CD4-positive, alpha-beta T cell treated with Interleukin-6 at 100 ng/mL for 8 hours (primary cell): ENCODE measurements at regions not wholly inside any gene's neighbourhood (a gene's known extent, or its start where the extent isn't known, plus 50 kb on each side); places are given as distances from the start of the nearest gene placed in this dataset.
"Not testable (repeated sequence)": the region's sequence is repeated elsewhere in the genome, so short reads cannot be mapped to it uniquely, and the experiment has no call there.

ENCODE experiments used
- DNase-seq: peaks from one replicate; pipeline ENCODE4 v3.0.0-alpha.2; 2020; ENCODE audit warnings: mixed read lengths, low spot score

DNA sequence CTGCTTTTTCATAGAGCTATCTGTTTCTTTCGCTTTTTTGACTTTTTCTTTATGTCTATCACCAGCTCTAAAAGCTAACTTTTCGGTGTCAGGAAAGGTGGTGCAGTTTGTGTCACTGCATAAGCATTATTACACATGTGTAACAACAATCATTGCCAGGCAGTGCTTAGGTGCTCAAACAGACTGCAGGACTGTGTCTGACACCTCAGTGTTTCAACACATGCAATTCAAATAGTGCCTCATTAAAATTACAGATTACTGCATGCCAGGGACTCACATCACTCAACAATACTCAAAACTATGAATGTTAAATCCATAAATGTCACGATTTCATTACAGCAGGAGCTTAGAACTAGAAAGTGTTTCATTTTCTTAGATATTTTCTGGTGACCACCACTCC is 265.3 kb upstream of the SMIM30 start:
- no peak for DNase-seq

DNA sequence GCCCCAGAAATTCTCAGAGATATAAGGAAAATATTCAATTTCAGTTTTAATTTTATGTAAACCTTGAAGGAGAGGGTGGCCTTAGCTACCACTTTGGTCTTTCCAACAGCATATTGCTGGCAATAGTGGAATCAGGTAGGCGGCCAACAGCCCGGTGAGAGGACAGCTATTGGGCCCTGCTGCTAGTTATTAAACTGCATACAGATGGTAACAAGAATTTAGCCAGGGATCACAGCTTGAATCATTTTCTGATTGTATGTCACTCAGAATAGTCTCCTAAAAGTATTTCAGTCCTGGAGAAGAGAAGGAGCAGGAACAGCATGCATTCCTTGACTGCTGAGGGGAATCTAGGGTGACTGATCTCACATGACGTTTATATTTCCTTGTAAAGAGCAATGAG is 261.4 kb upstream of the SMIM30 start:
- no peak for DNase-seq

DNA sequence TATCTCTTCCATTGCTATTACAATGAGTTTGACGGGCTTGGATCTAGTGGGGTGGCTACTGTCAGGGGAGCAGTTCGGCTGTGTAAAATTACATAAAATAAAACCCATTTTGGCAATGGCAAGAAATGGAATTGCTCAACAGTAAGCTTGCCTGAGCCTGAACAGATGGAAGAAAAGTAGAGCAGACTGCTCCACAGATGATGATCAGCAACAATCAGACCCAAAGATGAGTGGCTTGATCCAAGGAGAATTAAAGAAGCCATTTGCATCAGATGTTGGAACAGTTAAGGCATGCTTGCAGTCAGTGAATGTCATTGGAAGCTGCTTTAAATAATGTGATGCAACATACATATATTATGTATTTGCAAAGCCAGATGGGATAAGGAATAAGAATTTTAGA is 256.6 kb upstream of the SMIM30 start:
- no peak for DNase-seq

DNA sequence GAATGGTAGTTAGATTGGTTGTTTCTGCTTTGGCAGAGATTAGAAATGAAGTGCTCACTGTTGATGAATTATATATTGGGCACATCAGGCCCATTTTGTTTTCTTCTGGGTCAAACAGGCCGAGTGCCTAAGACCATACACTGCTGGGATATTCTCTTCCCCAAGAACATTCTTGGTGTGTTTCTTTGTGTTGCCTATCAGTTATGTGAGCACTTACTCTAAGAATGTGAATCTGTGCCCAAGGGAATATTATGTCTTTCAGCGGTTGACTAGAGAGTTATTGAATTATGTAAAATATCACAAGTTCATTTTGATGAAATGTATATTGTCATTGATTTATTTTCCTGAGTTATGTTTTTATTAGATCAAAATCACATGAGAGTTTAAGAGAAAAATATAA is 255.5 kb upstream of the SMIM30 start:
- DNase-seq, result no peak

DNA sequence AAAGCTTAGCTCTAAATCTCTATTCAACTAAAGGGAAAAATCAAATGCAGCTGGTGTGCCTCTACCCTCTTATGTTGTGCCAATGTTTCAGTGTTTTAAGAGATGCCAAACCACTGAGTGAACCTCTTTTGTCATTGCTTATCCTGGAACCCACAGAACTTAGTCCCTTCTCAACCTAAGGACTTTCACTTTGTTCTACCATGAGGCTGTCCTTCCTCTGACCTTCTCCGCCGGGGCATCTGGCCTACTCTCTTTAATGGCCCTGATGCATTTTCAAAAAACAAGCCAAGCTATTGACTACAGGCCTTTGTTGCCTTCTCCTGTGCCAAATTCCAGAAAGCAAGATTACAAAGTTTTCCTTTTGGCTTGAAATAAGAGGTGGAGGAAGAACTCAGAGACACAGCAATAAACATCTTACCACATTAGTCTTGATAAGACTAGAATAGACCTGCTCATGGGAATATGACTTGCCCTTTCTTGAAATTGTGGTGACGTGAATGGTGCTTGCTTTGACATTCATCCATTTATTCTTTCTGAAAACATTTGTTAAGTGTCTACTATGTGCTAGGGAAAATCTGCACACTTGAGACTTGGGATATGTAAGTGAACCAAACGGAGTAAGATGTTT is 253.2 kb upstream of the SMIM30 start:
- DNase-seq, result no peak

DNA sequence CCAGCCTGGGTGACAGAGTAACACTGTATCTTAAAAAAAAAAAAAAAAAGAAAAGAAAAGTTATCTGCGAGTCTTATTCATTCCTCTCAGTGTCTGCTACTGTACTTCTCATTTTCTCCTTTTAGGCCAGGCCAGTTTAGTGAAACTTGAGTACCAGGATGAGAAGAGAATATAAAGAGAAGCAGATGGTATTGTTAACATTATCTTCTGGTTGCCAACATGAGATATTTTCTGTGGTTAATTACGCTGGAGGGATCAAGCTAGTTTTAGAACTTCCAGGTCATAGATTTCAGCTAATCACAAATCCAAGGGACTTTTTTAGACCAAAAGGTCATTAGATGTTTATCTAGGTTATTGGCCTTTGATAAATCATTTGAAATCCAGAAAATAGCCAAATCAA is 252.6 kb upstream of the SMIM30 start:
- DNase-seq, result no peak

DNA sequence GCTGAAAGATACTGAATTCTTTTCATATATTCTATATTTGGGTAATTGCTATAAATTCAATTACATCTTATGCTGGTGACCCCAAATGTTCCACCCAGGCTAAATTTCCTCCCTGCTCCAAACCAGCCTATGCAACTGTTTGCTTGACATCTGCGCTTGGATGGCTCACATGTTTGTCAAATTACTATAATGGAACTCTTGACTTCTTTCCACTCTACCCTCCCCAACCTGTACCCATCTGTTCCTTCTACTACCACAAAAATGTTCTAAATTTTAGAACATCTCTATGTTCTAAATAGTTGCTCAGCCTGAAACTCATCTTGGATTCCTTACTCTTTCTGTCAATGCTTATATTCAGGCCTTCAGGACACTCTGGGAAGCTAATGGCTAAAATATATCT is 249.9 kb upstream of the SMIM30 start:
- no peak for DNase-seq

DNA sequence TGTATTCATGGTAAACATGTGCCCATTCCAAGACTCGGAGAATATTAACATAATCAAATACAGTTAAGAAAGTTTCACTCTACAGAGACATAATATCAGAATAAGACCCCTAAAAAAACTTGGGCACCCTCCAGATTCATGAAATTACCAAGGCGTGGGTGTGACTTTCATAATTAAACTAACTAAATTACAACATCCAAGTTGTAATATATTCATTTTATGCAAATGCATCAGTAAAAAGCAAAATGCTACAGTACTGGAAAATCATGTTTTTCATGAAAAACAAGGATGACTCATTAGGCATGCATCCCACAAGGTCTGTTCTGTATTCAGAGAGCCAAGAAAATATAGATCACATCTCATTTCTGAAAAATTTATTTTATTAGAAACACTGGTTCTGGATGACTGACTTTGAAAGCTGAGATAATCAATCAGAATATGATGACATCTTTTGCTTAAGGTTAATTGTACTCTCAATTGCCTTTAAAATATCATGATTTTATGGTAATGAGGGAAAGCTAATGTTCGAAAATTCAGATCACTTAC is 248.8 kb upstream of the SMIM30 start:
- DNase-seq, result no peak

DNA sequence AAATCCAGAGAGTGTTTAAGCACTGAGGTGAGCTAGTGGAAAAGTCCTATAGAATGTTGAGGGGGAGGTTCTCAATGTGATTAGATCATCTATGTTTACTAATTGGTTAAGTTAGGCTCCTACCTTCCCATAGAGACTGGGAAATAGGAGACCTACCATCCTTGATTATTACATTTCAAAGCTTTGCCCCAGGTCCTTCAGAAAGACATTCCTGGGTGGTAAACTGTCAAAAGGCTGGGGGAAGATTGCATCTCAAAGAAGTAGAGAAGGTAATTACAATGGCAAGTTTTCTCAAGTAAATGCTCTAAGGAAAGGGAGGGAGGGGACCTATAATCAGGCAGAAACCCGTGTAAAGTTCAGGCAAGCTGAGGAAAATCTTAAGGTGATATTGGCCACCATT is 247.8 kb upstream of the SMIM30 start:
- DNase-seq, result no peak

DNA sequence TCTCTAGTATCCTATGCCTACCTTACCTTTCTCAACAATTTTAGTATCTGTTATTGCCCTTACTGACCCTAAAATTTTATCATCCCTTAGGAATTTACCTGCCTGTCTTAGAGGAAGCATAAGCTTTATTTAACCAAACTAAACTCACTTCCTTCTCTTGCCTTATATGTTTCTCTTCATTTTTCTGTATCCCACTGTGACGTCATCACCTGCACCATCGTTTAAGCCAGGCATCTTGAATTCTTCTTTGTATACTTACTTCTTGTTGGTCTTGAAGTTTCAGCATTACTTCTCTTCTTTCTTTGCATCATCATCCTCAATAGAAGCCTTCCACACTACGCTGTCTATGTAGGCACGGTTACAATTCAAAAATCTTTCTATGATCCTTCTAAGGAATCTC is 231.0 kb upstream of the SMIM30 start:
- DNase-seq, result no peak

DNA sequence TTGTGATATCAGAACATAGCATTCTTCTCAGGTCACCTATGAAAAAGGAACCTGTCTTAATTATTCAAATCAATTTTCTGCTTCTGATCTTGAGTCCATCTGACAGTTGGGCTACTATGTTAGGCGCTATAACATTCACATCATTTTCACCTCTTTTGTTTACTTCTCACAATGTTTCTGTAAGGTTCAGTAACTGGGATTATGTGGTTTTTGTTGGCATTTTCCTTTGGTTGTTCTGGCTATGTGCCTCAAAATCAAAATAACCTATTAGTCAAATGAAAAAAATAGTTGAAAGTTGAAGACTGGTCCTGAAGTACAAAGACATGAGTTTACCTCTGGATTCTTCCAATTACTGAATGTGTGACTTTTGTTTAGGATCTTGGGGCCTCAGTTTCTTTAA is 221.3 kb upstream of the SMIM30 start:
- no peak for DNase-seq

DNA sequence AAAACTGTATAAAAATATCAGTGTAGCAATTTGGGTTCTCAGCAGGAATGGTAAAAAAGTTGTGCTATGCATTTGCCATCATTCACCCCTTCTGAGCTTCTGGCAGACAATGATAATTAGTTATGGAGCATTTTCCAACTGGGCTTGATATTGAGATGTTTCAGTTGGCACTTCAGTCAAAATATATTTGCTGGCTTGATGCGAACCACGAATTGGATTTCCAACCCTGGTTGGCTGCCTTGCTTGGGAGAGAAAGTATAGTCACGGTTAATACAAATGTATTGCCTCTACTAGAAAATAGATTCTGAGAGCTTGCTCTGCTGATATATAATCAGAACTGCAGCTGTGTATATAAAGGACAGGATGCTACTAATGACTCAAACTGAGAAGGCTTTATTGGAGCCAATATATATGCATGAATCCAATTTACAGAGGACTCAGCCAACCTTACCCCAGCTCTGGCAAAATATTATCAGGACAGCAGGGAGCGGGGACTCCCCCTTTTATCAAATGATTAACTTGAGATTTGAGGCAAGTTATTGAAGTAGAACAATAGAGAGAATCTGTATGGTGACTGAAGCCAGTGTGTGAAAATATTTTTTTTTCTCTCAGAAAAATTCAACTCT is 219.8 kb upstream of the SMIM30 start:
- no peak for DNase-seq

DNA sequence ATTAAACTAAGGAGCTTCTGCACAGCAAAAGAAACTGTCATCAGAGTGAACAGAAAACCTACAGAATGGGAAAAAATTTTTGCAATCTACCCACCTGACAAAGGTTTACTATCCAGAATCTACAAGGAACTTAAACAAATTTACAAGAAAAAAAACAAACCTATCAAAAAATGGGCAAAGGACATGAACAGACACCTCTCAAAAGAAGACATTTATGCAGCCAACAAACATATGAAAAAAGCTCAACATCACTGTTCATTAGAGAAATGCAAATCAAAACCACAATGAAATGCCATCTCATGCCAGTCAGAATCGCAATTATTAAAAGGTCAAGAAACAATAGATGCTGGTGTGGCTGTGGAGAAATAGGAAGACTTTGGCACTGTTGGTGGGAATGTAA is 218.5 kb upstream of the SMIM30 start:
- DNase-seq, result not testable (repeated sequence)

DNA sequence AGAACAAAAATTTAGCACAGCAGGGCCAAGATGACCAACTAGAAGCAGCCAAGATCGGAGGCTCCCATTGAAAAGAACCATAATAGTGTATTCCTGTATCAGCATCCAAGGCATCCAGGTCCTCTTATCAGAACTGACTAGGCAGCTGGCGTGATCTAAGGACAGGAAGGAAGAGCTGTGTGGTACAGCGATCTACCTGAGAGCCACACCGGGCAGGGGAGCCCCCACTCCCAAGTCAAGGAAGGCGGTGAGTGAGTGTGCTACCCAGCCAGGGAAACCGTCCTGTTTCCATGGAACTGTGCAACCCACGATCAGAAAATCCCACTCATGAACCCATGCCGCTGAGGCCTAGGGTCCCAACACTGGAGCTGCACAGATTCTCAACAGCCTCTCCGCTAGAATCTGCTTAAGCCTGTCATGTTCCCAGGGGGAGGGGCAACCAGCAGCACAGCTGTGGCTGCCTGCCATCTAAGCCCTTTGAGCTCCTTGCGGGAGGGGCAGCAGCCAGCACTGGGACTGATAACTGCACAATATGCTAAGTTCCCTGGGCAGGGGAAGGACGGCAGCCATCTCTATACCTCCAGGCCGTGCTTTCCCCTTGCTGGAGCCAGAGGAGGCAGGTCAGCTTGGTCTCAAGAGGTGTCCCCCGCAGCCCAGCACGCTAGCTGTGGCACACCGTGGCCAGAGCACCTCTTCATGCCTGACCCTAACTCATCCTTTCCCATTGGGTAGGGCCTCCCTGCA is 213.0 kb upstream of the SMIM30 start:
- DNase-seq, result no peak

DNA sequence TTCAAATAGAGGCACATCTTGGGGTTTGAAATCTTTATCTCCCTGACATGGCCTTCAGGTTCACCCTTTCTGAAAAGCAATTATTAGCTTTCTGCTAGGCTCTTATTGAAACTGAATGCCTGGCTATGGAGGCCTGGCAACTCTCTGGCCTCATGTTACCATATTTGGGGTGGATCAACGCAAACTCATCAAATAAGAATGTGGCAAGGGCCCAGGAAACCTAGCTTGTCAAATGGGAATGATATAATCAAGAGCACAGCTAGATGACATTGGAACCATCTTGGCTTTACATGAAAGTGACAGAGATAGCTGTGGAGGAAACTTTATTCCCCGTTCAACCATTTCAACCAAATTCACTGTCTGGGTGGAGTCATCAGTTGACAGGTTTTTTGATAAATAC is 202.8 kb upstream of the SMIM30 start:
- no peak for DNase-seq

DNA sequence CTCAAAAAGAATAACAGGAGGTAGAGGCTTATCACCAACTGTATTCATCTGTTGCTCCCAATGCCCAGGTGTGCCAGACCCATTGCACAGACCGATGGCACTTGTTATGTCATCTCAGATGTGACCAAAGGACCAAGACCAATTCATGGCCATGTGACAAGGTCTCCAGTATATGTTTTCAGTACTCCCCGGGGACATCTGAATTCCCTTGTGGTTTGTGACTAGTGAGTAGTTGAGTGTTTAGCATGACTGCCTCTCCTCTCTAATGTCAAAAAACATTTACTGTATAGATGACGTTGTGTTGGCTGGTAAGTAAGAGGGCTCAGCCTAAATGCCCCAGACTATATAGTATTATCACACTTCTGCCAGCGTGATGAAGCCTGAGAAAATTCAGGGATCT is 202.1 kb upstream of the SMIM30 start:
- DNase-seq, result no peak

DNA sequence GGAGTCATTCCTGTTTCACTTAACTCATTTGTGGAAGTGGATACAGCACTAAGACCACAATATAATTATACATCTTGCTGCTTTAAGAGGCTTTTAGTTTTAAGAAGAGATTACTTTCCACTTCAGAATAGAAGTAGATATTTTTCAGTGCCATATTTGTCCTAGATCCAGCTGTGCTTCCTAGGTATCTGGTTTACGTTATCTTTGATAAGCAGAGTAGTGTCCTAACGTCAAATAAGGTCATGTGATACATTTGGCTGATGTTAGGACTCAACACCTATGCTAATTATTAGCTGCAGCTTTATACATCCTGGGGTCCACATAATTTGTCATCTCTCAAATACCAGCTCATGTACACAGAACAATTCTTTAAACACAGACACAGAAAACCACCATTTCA is 196.2 kb upstream of the SMIM30 start:
- DNase-seq, result no peak

DNA sequence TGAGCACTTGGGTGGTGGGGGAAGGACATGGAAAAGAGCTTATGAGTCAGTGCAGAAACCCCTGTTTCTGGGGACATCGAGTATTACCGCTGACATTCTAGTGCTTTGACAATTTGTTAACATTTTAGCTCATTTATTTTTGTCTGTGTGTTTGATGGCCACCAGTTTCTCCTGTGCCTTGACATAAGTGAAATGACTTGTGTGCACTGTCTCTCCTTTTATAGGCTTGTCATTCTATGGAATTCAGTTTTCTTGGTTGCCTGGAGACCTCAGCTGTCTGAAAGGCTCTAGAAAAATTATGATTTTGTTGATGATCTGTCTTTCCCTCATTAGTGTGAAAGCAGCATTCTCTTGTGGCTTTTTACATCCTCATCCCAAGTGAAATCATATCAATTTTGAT is 190.0 kb upstream of the SMIM30 start:
- DNase-seq, result no peak

DNA sequence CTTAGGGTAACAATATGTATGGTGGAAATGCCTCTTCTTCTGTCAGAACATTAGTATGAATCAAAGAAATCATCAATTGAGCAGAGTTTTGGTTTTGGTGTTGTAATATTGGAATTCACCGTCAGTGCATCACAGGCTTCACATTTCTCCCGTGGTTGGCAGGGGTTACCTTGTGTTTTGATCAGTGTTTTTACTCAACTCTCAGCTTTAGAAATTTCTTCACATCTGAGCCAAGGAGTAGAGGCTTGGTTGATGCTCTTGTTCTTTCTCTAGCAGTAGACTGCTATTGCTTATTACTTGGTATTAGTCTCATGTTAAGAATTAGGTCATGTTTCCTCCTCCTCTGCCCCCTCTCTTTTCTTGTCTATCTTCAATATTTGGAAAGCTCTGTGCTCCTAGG is 188.8 kb upstream of the SMIM30 start:
- no peak for DNase-seq

DNA sequence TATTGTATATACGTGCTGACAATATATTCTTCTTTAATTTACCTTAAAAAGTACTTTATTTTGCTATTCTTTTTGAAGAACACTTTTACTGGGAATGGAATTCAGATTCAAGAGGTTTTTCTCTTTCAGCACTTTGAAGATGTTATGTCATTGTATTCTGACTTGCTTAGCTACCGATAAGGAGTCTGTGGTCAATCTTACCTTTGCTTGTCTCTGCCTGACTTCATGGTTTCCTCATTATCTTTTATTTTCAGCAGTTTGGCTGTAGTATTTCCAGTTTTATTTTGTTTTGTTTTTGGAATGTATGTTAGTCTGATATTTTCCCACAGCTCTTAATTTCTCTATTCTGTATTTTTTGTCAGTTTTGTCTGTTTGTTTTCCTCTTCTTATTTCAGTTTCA is 187.9 kb upstream of the SMIM30 start:
- DNase-seq, result no peak

DNA sequence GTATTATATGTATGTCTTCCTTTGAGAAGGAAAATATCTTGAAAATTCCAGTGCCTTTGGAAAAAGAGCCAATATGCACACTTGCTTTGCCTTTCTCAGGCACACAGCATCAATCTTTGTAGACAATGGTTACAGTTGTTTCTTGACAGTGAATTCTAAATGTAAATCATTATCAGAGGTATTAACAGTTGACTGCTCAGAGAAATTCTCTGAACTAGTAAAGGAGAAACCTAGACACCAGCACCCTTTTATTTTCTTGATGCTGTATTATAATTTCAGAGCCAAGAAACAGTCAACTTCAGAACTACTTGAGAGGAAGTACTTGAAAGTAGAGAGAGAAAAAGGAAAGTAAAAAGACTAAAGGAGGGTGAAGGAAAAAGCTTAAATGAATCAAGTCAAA is 185.8 kb upstream of the SMIM30 start:
- DNase-seq, result no peak

DNA sequence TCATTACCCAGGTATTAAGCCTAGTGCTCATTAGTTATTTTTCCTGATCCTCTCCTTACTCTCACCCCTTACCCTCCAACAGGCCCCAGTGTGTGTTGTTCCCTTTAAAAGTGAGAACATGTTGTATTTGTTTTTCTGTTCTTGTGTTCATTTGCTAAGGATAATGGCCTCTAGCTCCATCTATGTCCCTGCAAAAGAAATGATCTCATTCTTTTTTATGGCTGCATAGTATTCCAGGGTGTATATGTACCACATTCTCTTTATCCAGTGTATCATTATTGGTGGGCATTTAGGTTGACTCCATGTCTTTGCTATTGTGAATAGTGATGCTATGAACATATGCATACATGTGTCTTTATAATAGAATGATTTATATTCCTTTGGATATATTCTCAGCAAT is 185.0 kb upstream of the SMIM30 start:
- not testable (repeated sequence) for DNase-seq

DNA sequence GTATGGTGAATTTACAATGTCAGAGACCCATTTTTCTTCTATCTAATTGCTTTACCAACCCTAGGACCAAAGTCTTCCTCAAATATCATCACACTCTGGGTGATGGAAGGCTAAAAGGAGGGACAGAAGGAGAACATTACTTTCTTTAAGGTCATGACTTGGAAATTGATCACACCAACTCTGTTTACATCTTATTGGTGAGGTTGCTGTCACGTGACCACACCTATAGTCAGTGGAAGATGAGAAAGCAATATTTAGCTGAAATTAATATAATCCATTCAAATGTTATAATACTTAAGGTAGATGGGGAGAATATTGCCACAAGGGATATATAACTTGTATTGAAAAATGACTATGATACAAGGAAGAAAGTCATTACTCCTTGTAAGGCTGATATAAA is 183.6 kb upstream of the SMIM30 start:
- DNase-seq, result no peak
